HepG2 (cell line): ENCODE measurements at regions not wholly inside any gene's neighbourhood (a gene's known extent, or its start where the extent isn't known, plus 50 kb on each side); places are given as distances from the start of the nearest gene placed in this dataset.

ENCODE experiments used
- ATAC-seq: fragments of 200-7000 bp; cut with Tn5 transposase; 3 replicates; pipeline ENCODE4 v1.9.1; 2020; ENCODE audit warnings: mild to moderate bottlenecking, moderate library complexity
- BruUV-seq: library from RNA; stranded (reverse); fragments of 400-500 nt; replicated peaks from 2 replicates; lab custom pipeline; 2021; lab: Mats Ljungman, UMichigan
- CTCF ChIA-PET: fragments of 300-600 bp; formaldehyde crosslinking; extraction: SDS; loops from one replicate; lab custom pipeline; 2021; ENCODE audit warnings: low total read pairs, inconsistent platforms, low intra/inter-chr PET ratio; lab: Yijun Ruan, JAX
- POLR2A ChIA-PET: fragments of 350-600 bp; sonication (Branson Sonifier 250); formaldehyde crosslinking; loops from one replicate; lab custom pipeline; 2020; ENCODE audit warnings: antibody characterized with exemption, inconsistent platforms; lab: Yijun Ruan, JAX
- DNase-seq: peaks from one replicate; pipeline ENCODE4 v3.0.0-alpha.2; 2015; ENCODE audit warnings: low spot score
- FAIRE-seq: peaks from 3 replicates; lab custom pipeline; 2011; peaks lifted over from hg19 to GRCh38; lab: Jason Lieb, UNC
- H2AFZ ChIP-seq: one replicate; pipeline ENCODE4 v1.6.1; 2011; ENCODE audit warnings: low read length, inconsistent platforms
- H3K27ac ChIP-seq: fragments of 300-600 bp; 3 replicates; pipeline ENCODE4 v1.8.0; 2011; ENCODE audit warnings: mixed run types, mild to moderate bottlenecking, mixed read lengths, low read length, inconsistent platforms; ENCODE audit not compliant: insufficient read depth; ENCODE audit errors: extremely low read length
- H3K27me3 ChIP-seq, 2 experiments: fragments of 200-600 bp in 1 of 2; 2 replicates in 1 of 2; 3 replicates in 1 of 2; pipeline versions ENCODE4 v1.6.0 to v1.8.0; 2011; ENCODE audit warnings: low read length in 2 of 2, mild to moderate bottlenecking in 2 of 2, moderate library complexity in 2 of 2, inconsistent platforms in 1 of 2; ENCODE audit not compliant: insufficient read depth in 2 of 2, control insufficient read depth in 1 of 2
- H3K36me3 ChIP-seq, 2 experiments: fragments of 200-600 bp in 1 of 2; replicated peaks in 1 of 2; 2 replicates in 1 of 2; 3 replicates in 1 of 2; pipeline versions ENCODE4 v1.5.1 to v1.8.0; 2011; ENCODE audit warnings: low read length in 2 of 2, inconsistent platforms in 1 of 2; ENCODE audit not compliant: insufficient read depth in 2 of 2, control insufficient read depth in 1 of 2
- H3K4me1 ChIP-seq: 2 replicates; pipeline ENCODE4 v1.5.1; 2012; ENCODE audit warnings: low read length, inconsistent platforms; ENCODE audit not compliant: insufficient read depth
- H3K4me2 ChIP-seq: 2 replicates; pipeline ENCODE4 v1.6.0; 2011; ENCODE audit warnings: low read depth, low read length, inconsistent platforms
- H3K4me3 ChIP-seq, 3 experiments: fragments of 200-600 bp in 1 of 3; sonication (generic), shearing (Covaris generic) in 1 of 3; replicated peaks in 1 of 3; 2 replicates each; pipeline ENCODE4 v1.5.1; 2011 to 2016; ENCODE audit warnings: low read length in 3 of 3, inconsistent platforms in 2 of 3, low read depth in 2 of 3, mild to moderate bottlenecking in 2 of 3, control low read depth in 1 of 3, mixed read lengths in 1 of 3; ENCODE audit not compliant: insufficient read depth in 1 of 3
- H3K79me2 ChIP-seq: one replicate; pipeline ENCODE4 v1.6.1; 2011; ENCODE audit warnings: low read length, inconsistent platforms; ENCODE audit not compliant: insufficient read depth
- H3K9ac ChIP-seq: 2 replicates; pipeline ENCODE4 v1.6.0; 2011; ENCODE audit warnings: mild to moderate bottlenecking, low read depth, low read length, inconsistent platforms; ENCODE audit not compliant: insufficient read depth
- H3K9me3 ChIP-seq: 2 replicates; pipeline ENCODE4 v1.5.1; 2012; ENCODE audit warnings: mild to moderate bottlenecking, low read length
- H4K20me1 ChIP-seq: 2 replicates; pipeline ENCODE4 v1.6.0; 2011; ENCODE audit warnings: inconsistent platforms, mild to moderate bottlenecking, low read length, moderate library complexity; ENCODE audit not compliant: insufficient read depth
- E2F5 ChIP-seq: sonication (generic); formaldehyde crosslinking; conservative IDR thresholded peaks from 2 replicates; pipeline ENCODE4 v1.4.0; 2020; ENCODE audit warnings: missing genetic modification reagents
- GLMP ChIP-seq: sonication (generic); formaldehyde crosslinking; IDR thresholded peaks from 2 replicates; pipeline ENCODE4 v1.9.0; 2021; ENCODE audit warnings: missing genetic modification reagents, mild to moderate bottlenecking, borderline replicate concordance
- ZBTB21 ChIP-seq: sonication (generic); formaldehyde crosslinking; IDR thresholded peaks from 2 replicates; pipeline ENCODE4 v1.4.0; 2020; ENCODE audit warnings: missing genetic modification reagents
- ZNF766 ChIP-seq: sonication (generic); formaldehyde crosslinking; IDR thresholded peaks from 2 replicates; pipeline ENCODE4 v1.5.0; 2020; ENCODE audit warnings: missing genetic modification reagents, borderline replicate concordance
- ZNF768 ChIP-seq: sonication (generic); formaldehyde crosslinking; IDR thresholded peaks from 2 replicates; pipeline ENCODE4 v1.4.0; 2020; ENCODE audit warnings: missing genetic modification reagents
- WGBS: methylation state at CpG from one replicate; pipeline ENCODE4 v1.1.6; 2017; ENCODE audit warnings: low lambda C conversion rate; 5-methylcytosine and 5-hydroxymethylcytosine counted together
- in situ Hi-C: cut with HindIII; loops from 2 replicates; pipeline ENCODE4 v1.10.0; 2017; ENCODE audit warnings: low pct_unique_long_range_greater_than_20kb; ENCODE audit not compliant: extremely low pct_ligation_motif_present
- intact Hi-C: fragments of 100-400 bp; cut with micrococcal nuclease; formaldehyde crosslinking; loops from one replicate; pipeline ENCODE4 v1.10.0; 2022; ENCODE audit not compliant: unreplicated experiment

GRCh38 chr22:26885441-26886261, 228.3 kb downstream of the MIAT start:
- H3K27me3 ChIP-seq = peaks cover 0 to 4% of the 10 kb centered on the region in 2 experiments; a peak in 2 of 5 replicates
- ChIA-PET POLR2A (no interaction called here), CTCF (no interaction called here)
- no peak overlapping the region for H3K27ac ChIP-seq
- no peaks in the 10 kb centered on the region for H3K36me3 ChIP-seq
- no peak overlapping the region for H3K4me3 ChIP-seq
- no peaks in the 10 kb centered on the region for H3K9me3 ChIP-seq
- H4K20me1 ChIP-seq = no peaks in the 10 kb centered on the region
- ATAC-seq (no peak), DNase-seq (no peak), FAIRE-seq (no peak)
- no TSS peak for BruUV-seq
- no peaks in the 10 kb centered on the region for H3K79me2 ChIP-seq
- TF ChIP-seq E2F5 (CRISPR knock-in tag) (no peak), ZNF768 (CRISPR knock-in tag) (peak; percentile 16; the same call in 1 of the 2 replicates), GLMP (CRISPR knock-in tag) (no peak), ZBTB21 (CRISPR knock-in tag) (no peak), ZNF766 (CRISPR knock-in tag) (no peak)
- H2AFZ ChIP-seq = no peak overlapping the region
- WGBS = 13% methylated on average over 1 of the region's 2 CpGs
- intact Hi-C loops (no loop called here), in situ Hi-C loops (no loop called here)
- no peak overlapping the region for H3K4me2 ChIP-seq
- H3K4me1 ChIP-seq = 0 out of 2 replicates have a peak, but pooled peaks cover 5% of the 10 kb centered on the region
- H3K9ac ChIP-seq = no peak overlapping the region
